ENCODE measurements at regions not wholly inside any gene's neighbourhood (a gene's known extent, or its start where the extent isn't known, plus 50 kb on each side); places are given as distances from the start of the nearest gene placed in this dataset.
"Not testable (repeated sequence)": the region's sequence is repeated elsewhere in the genome, so short reads cannot be mapped to it uniquely, and the experiment has no call there.

DNA sequence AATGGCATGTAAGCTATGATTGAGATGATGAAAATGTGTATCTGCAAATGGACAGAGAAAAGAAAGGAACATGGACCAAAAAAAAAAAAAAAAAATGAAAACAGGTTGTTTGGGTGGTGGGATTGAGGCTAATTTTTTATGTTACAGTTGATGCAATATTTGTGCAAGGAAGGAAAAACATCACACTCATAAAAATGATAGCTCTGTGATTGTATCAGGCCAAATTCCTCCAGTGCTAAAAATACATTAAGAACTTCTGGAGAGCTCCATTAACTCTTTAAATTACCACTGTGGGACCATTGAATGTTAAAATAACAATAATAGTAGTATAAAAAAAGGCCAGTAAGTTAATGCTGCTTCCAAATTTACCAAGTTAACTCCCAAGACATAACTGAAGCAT lies 79.5 kb upstream of the MSX2 start:
- TF ChIP-seq, protein P1, sequence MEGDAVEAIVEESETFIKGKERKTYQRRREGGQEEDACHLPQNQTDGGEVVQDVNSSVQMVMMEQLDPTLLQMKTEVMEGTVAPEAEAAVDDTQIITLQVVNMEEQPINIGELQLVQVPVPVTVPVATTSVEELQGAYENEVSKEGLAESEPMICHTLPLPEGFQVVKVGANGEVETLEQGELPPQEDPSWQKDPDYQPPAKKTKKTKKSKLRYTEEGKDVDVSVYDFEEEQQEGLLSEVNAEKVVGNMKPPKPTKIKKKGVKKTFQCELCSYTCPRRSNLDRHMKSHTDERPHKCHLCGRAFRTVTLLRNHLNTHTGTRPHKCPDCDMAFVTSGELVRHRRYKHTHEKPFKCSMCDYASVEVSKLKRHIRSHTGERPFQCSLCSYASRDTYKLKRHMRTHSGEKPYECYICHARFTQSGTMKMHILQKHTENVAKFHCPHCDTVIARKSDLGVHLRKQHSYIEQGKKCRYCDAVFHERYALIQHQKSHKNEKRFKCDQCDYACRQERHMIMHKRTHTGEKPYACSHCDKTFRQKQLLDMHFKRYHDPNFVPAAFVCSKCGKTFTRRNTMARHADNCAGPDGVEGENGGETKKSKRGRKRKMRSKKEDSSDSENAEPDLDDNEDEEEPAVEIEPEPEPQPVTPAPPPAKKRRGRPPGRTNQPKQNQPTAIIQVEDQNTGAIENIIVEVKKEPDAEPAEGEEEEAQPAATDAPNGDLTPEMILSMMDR (IDR thresholded peaks at IDR 0.05; ENCODE audit: insufficient read depth, low read depth, low read length) = no peak
- DNase-seq (ENCODE audit: low read depth) = no peak
- no peak overlapping the region for H3K4me3 ChIP-seq (ENCODE audit: low read depth, low read length)

DNA sequence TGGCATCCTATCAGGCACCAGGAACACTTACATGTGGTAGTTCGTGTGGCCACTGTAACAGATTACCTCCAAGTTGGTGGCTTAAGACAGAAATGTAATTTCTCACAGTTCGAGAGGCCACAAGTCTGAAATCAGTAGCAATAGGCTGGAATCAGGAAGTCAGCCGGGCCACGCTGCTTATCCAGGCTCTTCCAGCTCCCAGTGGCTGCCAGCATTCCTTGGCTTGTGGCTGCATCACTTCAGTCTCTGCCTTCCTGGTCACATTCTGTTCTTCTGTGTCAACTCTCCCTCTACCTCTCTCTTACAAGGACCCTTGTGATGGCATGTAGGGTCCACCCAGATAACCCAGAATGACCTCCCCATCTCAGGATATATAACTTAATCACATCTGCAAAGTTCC lies 78.7 kb upstream of the MSX2 start:
- no peak for DNase-seq (ENCODE audit: low read depth)
- no peak overlapping the region for H3K4me3 ChIP-seq (ENCODE audit: low read depth, low read length)
- TF ChIP-seq, protein P1 (IDR thresholded peaks at IDR 0.05; ENCODE audit: insufficient read depth, low read depth, low read length) = no peak

GRCh38 chr5:174648618-174649017 lies 75.8 kb upstream of the MSX2 start:
- not testable (repeated sequence) for H3K4me3 ChIP-seq (ENCODE audit: low read depth, low read length); DNase-seq (ENCODE audit: low read depth)

- TF ChIP-seq, protein P1 (IDR thresholded peaks at IDR 0.05; ENCODE audit: insufficient read depth, low read depth, low read length) = no peak
- no peak overlapping the region for H3K4me3 ChIP-seq (ENCODE audit: low read depth, low read length)
- no peak for DNase-seq (ENCODE audit: low read depth)
Observed at GRCh38 chr5:174649391-174649790, 75.0 kb upstream of the MSX2 start.

DNA sequence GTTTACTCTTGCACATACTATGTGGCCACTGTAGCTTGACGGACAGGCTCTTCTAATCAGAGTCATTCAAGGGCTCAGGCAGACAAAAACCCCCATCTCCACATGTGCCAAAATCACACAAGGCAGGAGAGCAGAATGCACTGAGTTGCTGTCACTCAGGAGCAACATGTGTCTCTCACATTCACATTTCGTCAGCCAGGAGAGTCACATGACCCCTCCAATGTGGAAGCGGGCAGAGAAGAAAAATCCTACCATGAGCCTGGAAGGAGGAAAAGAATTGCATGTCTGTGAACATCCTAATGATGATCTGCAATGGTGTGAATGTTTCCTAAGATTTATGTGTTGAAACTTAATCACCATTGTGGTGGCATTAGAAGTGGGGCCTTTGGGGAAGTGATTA lies 69.9 kb upstream of the MSX2 start:
- H3K4me3 ChIP-seq (ENCODE audit: low read depth, low read length) = no peak overlapping the region
- TF ChIP-seq, protein P1 (IDR thresholded peaks at IDR 0.05; ENCODE audit: insufficient read depth, low read depth, low read length) = no peak
- DNase-seq (ENCODE audit: low read depth) = no peak

DNA sequence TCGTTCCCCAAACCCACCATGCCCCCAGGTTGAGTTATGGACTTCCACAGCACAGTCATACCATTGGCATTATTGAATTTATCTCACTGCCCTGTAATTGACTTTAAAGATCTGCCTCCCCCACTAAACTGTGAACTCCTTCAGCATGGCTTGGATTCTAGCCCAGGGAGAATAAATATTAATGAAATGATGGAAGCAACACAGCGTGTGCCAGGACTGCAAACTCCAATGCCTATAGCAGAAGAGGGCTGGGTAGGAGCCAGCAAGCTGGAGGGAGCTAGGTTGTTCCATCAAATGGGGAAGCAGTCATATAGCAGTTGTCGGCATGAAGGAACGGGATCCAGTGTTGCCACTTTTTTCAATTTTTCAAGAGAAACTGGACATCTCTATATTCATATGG lies 69.0 kb upstream of the MSX2 start:
- DNase-seq (ENCODE audit: low read depth) = no peak
- TF ChIP-seq, protein P1 (IDR thresholded peaks at IDR 0.05; ENCODE audit: insufficient read depth, low read depth, low read length) = no peak
- H3K4me3 ChIP-seq (ENCODE audit: low read depth, low read length) = no peak overlapping the region

DNA sequence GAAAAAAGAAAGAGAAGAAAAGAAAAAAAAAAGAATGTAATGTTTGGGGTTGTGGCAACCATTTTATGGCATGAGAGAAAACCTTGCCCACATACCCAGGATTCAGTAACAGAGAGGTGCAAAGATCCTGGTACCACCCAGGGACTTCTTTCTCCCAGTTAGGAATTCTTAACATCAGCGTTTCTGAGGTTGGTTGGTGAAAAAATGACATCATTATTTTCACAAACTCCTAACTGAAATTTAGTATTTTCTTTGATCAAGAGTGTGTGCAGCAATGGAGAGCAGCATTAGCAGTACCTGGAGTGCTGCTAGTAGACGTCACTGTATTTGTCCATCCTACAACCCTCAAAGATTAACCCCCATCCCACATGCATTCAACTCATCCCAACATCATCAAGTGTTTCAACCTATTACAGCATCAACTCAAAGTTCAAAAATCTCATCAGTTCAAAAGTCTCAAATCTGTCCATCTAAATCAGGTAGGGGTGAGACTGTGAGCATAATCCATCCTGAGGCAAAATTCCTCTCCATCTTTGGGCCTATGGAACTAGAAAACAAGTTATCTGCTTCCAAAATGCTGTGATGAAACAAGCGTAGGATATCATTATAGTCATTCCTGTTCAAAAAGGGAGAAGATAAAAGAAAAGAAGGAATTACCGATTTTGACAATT lies 60.1 kb upstream of the MSX2 start:
- TF ChIP-seq, protein P1 (IDR thresholded peaks at IDR 0.05; ENCODE audit: insufficient read depth, low read depth, low read length) = no peak
- DNase-seq (ENCODE audit: low read depth) = no peak
- no peak overlapping the region for H3K4me3 ChIP-seq (ENCODE audit: low read depth, low read length)
